ENCODE measurements at regions not wholly inside any gene's neighbourhood (a gene's known extent, or its start where the extent isn't known, plus 50 kb on each side); places are given as distances from the start of the nearest gene placed in this dataset.

DNA sequence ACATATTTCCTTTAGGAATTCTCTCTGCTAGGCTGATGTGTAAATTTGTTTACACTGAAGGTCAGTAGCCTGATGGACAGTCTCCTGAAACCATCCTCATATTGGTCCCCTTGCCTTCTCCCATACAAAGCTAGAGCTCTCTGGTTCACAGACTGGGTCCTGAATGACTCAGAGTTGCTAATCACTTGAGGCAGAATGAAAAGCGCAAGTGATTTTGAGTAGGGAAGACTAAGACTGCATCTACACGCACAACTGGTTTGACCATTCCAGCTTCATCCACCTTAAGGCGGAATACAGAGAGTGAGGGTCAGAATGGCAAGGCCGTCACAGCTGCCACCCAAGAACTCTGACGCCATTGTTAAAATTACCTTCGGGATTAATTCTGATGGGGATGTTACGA lies 70.2 kb upstream of the KIF26B start:
- H3K27ac ChIP-seq, result no peak overlapping the region
- H3K4me1 ChIP-seq, result no peaks in the 10 kb centered on the region
- no peak for TF ChIP-seq POLR2A (IDR thresholded peaks at IDR 0.05)
- TF ChIP-seq, protein P1, sequence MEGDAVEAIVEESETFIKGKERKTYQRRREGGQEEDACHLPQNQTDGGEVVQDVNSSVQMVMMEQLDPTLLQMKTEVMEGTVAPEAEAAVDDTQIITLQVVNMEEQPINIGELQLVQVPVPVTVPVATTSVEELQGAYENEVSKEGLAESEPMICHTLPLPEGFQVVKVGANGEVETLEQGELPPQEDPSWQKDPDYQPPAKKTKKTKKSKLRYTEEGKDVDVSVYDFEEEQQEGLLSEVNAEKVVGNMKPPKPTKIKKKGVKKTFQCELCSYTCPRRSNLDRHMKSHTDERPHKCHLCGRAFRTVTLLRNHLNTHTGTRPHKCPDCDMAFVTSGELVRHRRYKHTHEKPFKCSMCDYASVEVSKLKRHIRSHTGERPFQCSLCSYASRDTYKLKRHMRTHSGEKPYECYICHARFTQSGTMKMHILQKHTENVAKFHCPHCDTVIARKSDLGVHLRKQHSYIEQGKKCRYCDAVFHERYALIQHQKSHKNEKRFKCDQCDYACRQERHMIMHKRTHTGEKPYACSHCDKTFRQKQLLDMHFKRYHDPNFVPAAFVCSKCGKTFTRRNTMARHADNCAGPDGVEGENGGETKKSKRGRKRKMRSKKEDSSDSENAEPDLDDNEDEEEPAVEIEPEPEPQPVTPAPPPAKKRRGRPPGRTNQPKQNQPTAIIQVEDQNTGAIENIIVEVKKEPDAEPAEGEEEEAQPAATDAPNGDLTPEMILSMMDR (IDR thresholded peaks at IDR 0.05), result no peak
- TF ChIP-seq EP300 (IDR thresholded peaks at IDR 0.05), result no peak
- DNase-seq (ENCODE audit: low spot score in 2 of 2), result no peak
- peaks cover 0 to 22% (median 0%) of the 10 kb centered on the region in 3 donors for H3K36me3 ChIP-seq
- no peaks in the 10 kb centered on the region for H3K9me3 ChIP-seq
- no peak overlapping the region for H3K4me3 ChIP-seq
- 96 to 98% methylated on average over 7 of the region's 7 CpGs for WGBS, 2 donors
- H3K27me3 ChIP-seq, result no peaks in the 10 kb centered on the region

DNA sequence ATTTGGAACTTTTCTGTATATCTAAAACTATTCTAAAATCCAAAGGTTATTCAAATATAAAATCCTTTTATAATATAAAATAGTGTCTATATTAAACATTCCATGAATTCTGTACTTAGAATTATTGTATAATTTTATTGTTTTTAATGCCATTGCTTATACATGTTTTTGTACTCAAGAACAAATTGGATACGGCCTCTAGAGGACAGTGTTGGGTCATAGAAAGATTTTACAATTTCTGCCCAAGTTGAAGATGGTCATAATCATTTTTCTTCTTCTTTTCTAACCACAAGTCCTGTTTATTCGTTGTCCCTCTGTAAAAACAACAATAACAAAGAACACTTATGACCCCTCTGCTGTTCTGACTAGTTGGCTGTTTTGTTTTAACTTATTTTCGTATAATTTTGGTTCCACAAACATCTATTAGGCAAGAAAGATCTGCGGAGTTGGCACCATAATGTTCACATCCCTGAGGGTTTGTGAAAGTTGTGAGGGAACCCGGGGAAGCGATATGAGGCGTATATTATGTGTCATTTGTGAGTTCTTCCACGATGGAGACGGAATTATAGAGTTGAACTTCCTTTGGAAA lies 75.7 kb upstream of the KIF26B start:
- Histone ChIP-seq H3K27ac (no peak overlapping the region), H3K4me1 (no peaks in the 10 kb centered on the region), H3K9me3 (no peaks in the 10 kb centered on the region), H3K36me3 (peaks cover 0 to 11% (median 0%) of the 10 kb centered on the region in 3 donors), H3K27me3 (no peaks in the 10 kb centered on the region), H3K4me3 (no peak overlapping the region)
- 68 to 71% methylated on average over 9 of the region's 9 CpGs for WGBS, 2 donors
- TF ChIP-seq, protein P1 (IDR thresholded peaks at IDR 0.05), result peak in 3 of 5 experiments; percentile 22 to 55 (median 40)
- TF ChIP-seq POLR2A (IDR thresholded peaks at IDR 0.05), result no peak
- DNase-seq (ENCODE audit: low spot score in 2 of 2), result no peak

DNA sequence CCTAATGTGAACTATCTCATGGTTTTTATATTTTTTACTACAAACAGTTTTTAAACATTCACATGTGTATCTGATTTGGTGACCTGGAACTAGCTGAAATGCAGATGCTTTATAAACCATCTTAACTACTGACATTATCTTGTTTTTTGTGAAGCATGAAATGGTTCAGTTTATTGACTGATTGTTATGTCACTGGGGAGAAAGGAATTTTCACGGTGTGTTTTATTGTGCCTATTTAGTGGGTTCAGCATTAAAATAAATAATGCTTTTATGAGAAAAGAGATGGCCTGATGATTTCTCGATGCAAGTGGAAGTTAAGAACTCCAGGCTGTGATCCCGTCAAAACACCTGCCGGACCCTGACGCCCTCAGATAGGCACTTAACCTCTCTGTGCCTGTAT lies 79.9 kb upstream of the KIF26B start:
- Histone ChIP-seq H3K4me1 (no peaks in the 10 kb centered on the region), H3K4me3 (no peak overlapping the region), H3K27me3 (no peaks in the 10 kb centered on the region), H3K27ac (no peak overlapping the region), H3K36me3 (peaks cover 0 to 31% (median 0%) of the 10 kb centered on the region in 3 donors), H3K9me3 (no peaks in the 10 kb centered on the region)
- DNase-seq (ENCODE audit: low spot score in 2 of 2), result no peak
- no peak for TF ChIP-seq EP300 (IDR thresholded peaks at IDR 0.05)
- TF ChIP-seq, protein P1 (IDR thresholded peaks at IDR 0.05), result no peak
- no peak for TF ChIP-seq POLR2A (IDR thresholded peaks at IDR 0.05)
- WGBS, 2 donors, result 72 to 73% methylated on average over 5 of the region's 5 CpGs

- Histone ChIP-seq H3K27ac (no peak overlapping the region), H3K36me3 (peaks cover 0 to 36% (median 0%) of the 10 kb centered on the region in 3 donors), H3K4me3 (no peak overlapping the region), H3K27me3 (no peaks in the 10 kb centered on the region), H3K9me3 (no peaks in the 10 kb centered on the region), H3K4me1 (no peaks in the 10 kb centered on the region)
- TF ChIP-seq, protein P1 (IDR thresholded peaks at IDR 0.05), result no peak
- no peak for TF ChIP-seq EP300 (IDR thresholded peaks at IDR 0.05)
- no peak for TF ChIP-seq POLR2A (IDR thresholded peaks at IDR 0.05)
- DNase-seq (ENCODE audit: low spot score in 2 of 2), result no peak
- 38 to 41% methylated on average over 6 of the region's 6 CpGs for WGBS, 2 donors
Observed at GRCh38 chr1:245074232-245074747, 80.5 kb upstream of the KIF26B start.

GRCh38 chr1:245070836-245071615 lies 83.8 kb upstream of the KIF26B start:
- TF ChIP-seq POLR2A (IDR thresholded peaks at IDR 0.05), result no peak
- TF ChIP-seq, protein P1 (IDR thresholded peaks at IDR 0.05), result no peak
- no peak for TF ChIP-seq EP300 (IDR thresholded peaks at IDR 0.05)
- Histone ChIP-seq H3K4me3 (no peak overlapping the region), H3K36me3 (peaks cover 0 to 53% (median 0%) of the 10 kb centered on the region in 3 donors), H3K27me3 (no peaks in the 10 kb centered on the region), H3K4me1 (no peaks in the 10 kb centered on the region), H3K9me3 (no peaks in the 10 kb centered on the region), H3K27ac (no peak overlapping the region)
- WGBS, 2 donors, result 94 to 95% methylated on average over 10 of the region's 10 CpGs
- no peak for DNase-seq (ENCODE audit: low spot score in 2 of 2)

Measured in tibial nerve (tissue), 4 donors.